ENCODE measurements at regions not wholly inside any gene's neighbourhood (a gene's known extent, or its start where the extent isn't known, plus 50 kb on each side); places are given as distances from the start of the nearest gene placed in this dataset.

DNA sequence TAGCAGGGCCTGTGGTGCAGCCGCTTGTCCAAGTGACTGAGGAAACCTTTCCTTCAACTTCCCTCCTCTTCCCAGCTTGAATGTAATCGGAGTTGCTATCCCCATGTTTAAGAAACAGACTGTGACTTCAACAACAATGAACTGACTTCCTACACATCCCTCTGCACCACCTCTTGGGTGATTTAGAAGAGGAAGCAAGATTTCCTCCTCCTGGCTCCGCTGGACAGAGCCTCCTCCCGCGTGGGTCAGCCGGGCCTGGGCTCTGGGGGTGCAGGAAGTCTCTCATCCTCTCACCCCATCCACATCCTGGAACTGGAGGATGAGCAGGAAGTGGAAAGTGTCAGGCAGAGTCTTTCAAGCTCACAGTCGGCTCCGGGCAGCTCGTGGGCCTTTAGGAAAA lies 84.3 kb downstream of the GATA6 start:
- H3K36me3 ChIP-seq (ENCODE audit: control insufficient read depth, insufficient read depth, low read length), result no peaks in the 10 kb centered on the region
- no peak overlapping the region for H3K4me3 ChIP-seq (ENCODE audit: low read depth, low read length)
- H3K9me3 ChIP-seq, result no peaks in the 10 kb centered on the region
- no peaks in the 10 kb centered on the region for H3K4me1 ChIP-seq
- H3K27me3 Mint-ChIP-seq (ENCODE audit: insufficient read depth, unreplicated experiment), result no peaks in the 10 kb centered on the region
- POLR2A ChIA-PET, result no interaction called here
- no TSS peak for BruUV-seq (replicated peaks)
- CTCF ChIA-PET, result interaction anchor here (1.0 kb wide), 1 partner anchor 125 kb away, joined by 3 read pairs; no protein-coding TSS in a partner anchor
- H3K36me3 Mint-ChIP-seq (ENCODE audit: insufficient read depth, unreplicated experiment), result no peaks in the 10 kb centered on the region
- H3K27me3 ChIP-seq (replicated peaks; ENCODE audit: control insufficient read depth, insufficient read depth, low read length), result no peaks in the 10 kb centered on the region
- H3K27ac Mint-ChIP-seq (ENCODE audit: unreplicated experiment), result no peak overlapping the region
- no peaks in the 10 kb centered on the region for H3K9me3 Mint-ChIP-seq (ENCODE audit: unreplicated experiment)
- DNase-seq, result no peak
- TF ChIP-seq, protein P1, sequence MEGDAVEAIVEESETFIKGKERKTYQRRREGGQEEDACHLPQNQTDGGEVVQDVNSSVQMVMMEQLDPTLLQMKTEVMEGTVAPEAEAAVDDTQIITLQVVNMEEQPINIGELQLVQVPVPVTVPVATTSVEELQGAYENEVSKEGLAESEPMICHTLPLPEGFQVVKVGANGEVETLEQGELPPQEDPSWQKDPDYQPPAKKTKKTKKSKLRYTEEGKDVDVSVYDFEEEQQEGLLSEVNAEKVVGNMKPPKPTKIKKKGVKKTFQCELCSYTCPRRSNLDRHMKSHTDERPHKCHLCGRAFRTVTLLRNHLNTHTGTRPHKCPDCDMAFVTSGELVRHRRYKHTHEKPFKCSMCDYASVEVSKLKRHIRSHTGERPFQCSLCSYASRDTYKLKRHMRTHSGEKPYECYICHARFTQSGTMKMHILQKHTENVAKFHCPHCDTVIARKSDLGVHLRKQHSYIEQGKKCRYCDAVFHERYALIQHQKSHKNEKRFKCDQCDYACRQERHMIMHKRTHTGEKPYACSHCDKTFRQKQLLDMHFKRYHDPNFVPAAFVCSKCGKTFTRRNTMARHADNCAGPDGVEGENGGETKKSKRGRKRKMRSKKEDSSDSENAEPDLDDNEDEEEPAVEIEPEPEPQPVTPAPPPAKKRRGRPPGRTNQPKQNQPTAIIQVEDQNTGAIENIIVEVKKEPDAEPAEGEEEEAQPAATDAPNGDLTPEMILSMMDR (IDR thresholded peaks at IDR 0.05; ENCODE audit: insufficient read depth in 1 of 2, low read depth in 1 of 2, low read length in 1 of 2, severe bottlenecking in 1 of 2, unreplicated experiment in 1 of 2), result no peak
- no peak overlapping the region for H3K4me3 Mint-ChIP-seq (ENCODE audit: unreplicated experiment)
- intact Hi-C loops (cut with micrococcal nuclease; ENCODE audit: unreplicated experiment), result no loop called here
- peaks cover 19% of the 10 kb centered on the region for H3K4me1 Mint-ChIP-seq (ENCODE audit: low read depth, unreplicated experiment)

DNA sequence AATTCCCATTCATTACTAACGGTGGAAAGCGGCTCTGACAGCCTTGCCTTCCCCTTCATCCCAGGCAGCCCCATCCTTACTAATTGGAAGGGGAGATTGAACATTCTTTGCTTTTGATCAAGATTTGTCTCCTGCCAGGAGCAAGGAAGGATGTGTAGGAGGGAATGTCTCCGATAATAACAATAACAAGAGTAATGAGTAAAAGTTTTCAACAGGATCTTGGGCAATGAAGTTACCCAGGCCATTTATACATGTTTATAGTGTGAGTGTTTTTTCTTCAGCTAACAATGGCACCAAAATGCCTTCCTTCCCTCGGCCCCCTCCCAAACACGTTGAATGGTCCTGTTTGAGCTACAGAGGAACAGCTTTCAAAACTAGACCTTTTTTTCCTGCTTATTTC lies 83.8 kb downstream of the GATA6 start:
- CTCF ChIA-PET, result no interaction called here
- POLR2A ChIA-PET, result interaction anchor here (0.6 to 1.1 kb wide), 2 partner anchors 11 to 221 kb away, joined by 3 read pairs; no protein-coding TSS in a partner anchor
- Histone ChIP-seq H3K4me3 (ENCODE audit: low read depth, low read length) (no peak overlapping the region), H3K27me3 (replicated peaks; ENCODE audit: control insufficient read depth, insufficient read depth, low read length) (no peaks in the 10 kb centered on the region), H3K36me3 (ENCODE audit: control insufficient read depth, insufficient read depth, low read length) (no peaks in the 10 kb centered on the region), H3K9me3 (no peaks in the 10 kb centered on the region), H3K4me1 (no peaks in the 10 kb centered on the region)
- H3K36me3 Mint-ChIP-seq (ENCODE audit: insufficient read depth, unreplicated experiment), result no peaks in the 10 kb centered on the region
- BruUV-seq (replicated peaks), result no TSS peak
- no peak overlapping the region for H3K4me3 Mint-ChIP-seq (ENCODE audit: unreplicated experiment)
- DNase-seq, result no peak
- H3K27ac Mint-ChIP-seq (ENCODE audit: unreplicated experiment), result no peak overlapping the region
- TF ChIP-seq, protein P1 (IDR thresholded peaks at IDR 0.05; ENCODE audit: insufficient read depth in 1 of 2, low read depth in 1 of 2, low read length in 1 of 2, severe bottlenecking in 1 of 2, unreplicated experiment in 1 of 2), result no peak
- H3K4me1 Mint-ChIP-seq (ENCODE audit: low read depth, unreplicated experiment), result peaks cover 19% of the 10 kb centered on the region
- H3K9me3 Mint-ChIP-seq (ENCODE audit: unreplicated experiment), result no peaks in the 10 kb centered on the region
- no peaks in the 10 kb centered on the region for H3K27me3 Mint-ChIP-seq (ENCODE audit: insufficient read depth, unreplicated experiment)
- intact Hi-C loops (cut with micrococcal nuclease; ENCODE audit: unreplicated experiment), result no loop called here

Data from Caco-2 (cell line).